ENCODE measurements at regions not wholly inside any gene's neighbourhood (a gene's known extent, or its start where the extent isn't known, plus 50 kb on each side); places are given as distances from the start of the nearest gene placed in this dataset.

DNA sequence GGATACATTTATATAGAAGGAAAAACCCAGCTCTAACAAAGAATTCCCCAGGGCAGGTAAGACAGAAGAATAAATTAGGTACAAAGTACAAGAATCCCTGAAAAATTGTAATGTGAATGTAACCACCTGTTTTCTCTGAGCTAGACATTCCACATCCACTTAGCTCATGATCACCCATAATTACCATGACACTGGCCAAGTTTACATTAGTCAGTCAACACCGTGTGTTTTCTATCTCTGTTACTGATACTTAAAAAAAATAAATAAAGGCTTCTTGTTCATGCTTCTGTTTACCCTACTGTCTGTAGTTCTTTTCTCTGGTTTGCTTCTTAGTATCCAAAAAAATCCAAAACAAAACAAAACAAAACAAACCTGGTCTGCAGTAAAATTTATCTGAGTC, 66.0 kb downstream of the CBLL2 start:
- ATAC-seq: no peak
- TF ChIP-seq CSDC2 (CRISPR knock-in tag; IDR thresholded peaks at IDR 0.05) (no peak), ARNTL (CRISPR knock-in tag; IDR thresholded peaks at IDR 0.05; ENCODE audit: borderline replicate concordance, low read depth) (no peak), ZFP30 (CRISPR knock-in tag; IDR thresholded peaks at IDR 0.05) (no peak), ZC3H10 (CRISPR knock-in tag; IDR thresholded peaks at IDR 0.05) (no peak), TOX (CRISPR knock-in tag; IDR thresholded peaks at IDR 0.05; ENCODE audit: borderline replicate concordance) (no peak), BACH2 (CRISPR knock-in tag; IDR thresholded peaks at IDR 0.05; ENCODE audit: borderline replicate concordance) (no peak), ZNF8 (CRISPR knock-in tag; IDR thresholded peaks at IDR 0.05) (no peak), ISL1 (CRISPR knock-in tag; IDR thresholded peaks at IDR 0.05) (no peak), TCF4 (CRISPR knock-in tag; IDR thresholded peaks at IDR 0.05; ENCODE audit: borderline replicate concordance) (no peak), RARB (CRISPR knock-in tag; IDR thresholded peaks at IDR 0.05) (no peak)
- TF ChIP-seq, protein P1, sequence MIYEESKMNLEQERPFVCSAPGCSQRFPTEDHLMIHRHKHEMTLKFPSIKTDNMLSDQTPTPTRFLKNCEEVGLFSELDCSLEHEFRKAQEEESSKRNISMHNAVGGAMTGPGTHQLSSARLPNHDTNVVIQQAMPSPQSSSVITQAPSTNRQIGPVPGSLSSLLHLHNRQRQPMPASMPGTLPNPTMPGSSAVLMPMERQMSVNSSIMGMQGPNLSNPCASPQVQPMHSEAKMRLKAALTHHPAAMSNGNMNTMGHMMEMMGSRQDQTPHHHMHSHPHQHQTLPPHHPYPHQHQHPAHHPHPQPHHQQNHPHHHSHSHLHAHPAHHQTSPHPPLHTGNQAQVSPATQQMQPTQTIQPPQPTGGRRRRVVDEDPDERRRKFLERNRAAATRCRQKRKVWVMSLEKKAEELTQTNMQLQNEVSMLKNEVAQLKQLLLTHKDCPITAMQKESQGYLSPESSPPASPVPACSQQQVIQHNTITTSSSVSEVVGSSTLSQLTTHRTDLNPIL (CRISPR knock-in tag; IDR thresholded peaks at IDR 0.05; ENCODE audit: low read depth): no peak
- TF ChIP-seq, protein P2, sequence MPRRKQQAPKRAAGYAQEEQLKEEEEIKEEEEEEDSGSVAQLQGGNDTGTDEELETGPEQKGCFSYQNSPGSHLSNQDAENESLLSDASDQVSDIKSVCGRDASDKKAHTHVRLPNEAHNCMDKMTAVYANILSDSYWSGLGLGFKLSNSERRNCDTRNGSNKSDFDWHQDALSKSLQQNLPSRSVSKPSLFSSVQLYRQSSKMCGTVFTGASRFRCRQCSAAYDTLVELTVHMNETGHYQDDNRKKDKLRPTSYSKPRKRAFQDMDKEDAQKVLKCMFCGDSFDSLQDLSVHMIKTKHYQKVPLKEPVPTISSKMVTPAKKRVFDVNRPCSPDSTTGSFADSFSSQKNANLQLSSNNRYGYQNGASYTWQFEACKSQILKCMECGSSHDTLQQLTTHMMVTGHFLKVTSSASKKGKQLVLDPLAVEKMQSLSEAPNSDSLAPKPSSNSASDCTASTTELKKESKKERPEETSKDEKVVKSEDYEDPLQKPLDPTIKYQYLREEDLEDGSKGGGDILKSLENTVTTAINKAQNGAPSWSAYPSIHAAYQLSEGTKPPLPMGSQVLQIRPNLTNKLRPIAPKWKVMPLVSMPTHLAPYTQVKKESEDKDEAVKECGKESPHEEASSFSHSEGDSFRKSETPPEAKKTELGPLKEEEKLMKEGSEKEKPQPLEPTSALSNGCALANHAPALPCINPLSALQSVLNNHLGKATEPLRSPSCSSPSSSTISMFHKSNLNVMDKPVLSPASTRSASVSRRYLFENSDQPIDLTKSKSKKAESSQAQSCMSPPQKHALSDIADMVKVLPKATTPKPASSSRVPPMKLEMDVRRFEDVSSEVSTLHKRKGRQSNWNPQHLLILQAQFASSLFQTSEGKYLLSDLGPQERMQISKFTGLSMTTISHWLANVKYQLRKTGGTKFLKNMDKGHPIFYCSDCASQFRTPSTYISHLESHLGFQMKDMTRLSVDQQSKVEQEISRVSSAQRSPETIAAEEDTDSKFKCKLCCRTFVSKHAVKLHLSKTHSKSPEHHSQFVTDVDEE (CRISPR knock-in tag; IDR thresholded peaks at IDR 0.05): no peak
- TF ChIP-seq, protein P3, sequence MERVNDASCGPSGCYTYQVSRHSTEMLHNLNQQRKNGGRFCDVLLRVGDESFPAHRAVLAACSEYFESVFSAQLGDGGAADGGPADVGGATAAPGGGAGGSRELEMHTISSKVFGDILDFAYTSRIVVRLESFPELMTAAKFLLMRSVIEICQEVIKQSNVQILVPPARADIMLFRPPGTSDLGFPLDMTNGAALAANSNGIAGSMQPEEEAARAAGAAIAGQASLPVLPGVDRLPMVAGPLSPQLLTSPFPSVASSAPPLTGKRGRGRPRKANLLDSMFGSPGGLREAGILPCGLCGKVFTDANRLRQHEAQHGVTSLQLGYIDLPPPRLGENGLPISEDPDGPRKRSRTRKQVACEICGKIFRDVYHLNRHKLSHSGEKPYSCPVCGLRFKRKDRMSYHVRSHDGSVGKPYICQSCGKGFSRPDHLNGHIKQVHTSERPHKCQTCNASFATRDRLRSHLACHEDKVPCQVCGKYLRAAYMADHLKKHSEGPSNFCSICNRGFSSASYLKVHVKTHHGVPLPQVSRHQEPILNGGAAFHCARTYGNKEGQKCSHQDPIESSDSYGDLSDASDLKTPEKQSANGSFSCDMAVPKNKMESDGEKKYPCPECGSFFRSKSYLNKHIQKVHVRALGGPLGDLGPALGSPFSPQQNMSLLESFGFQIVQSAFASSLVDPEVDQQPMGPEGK (CRISPR knock-in tag; IDR thresholded peaks at IDR 0.05; ENCODE audit: borderline replicate concordance): no peak
- TF ChIP-seq, protein P4, sequence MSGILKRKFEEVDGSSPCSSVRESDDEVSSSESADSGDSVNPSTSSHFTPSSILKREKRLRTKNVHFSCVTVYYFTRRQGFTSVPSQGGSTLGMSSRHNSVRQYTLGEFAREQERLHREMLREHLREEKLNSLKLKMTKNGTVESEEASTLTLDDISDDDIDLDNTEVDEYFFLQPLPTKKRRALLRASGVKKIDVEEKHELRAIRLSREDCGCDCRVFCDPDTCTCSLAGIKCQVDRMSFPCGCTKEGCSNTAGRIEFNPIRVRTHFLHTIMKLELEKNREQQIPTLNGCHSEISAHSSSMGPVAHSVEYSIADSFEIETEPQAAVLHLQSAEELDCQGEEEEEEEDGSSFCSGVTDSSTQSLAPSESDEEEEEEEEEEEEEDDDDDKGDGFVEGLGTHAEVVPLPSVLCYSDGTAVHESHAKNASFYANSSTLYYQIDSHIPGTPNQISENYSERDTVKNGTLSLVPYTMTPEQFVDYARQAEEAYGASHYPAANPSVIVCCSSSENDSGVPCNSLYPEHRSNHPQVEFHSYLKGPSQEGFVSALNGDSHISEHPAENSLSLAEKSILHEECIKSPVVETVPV (CRISPR knock-in tag; IDR thresholded peaks at IDR 0.05): no peak
- TF ChIP-seq, protein P5, sequence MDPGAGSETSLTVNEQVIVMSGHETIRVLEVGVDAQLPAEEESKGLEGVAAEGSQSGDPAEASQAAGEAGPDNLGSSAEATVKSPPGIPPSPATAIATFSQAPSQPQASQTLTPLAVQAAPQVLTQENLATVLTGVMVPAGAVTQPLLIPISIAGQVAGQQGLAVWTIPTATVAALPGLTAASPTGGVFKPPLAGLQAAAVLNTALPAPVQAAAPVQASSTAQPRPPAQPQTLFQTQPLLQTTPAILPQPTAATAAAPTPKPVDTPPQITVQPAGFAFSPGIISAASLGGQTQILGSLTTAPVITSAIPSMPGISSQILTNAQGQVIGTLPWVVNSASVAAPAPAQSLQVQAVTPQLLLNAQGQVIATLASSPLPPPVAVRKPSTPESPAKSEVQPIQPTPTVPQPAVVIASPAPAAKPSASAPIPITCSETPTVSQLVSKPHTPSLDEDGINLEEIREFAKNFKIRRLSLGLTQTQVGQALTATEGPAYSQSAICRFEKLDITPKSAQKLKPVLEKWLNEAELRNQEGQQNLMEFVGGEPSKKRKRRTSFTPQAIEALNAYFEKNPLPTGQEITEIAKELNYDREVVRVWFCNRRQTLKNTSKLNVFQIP (CRISPR knock-in tag; IDR thresholded peaks at IDR 0.05; ENCODE audit: borderline replicate concordance, low read depth): no peak

DNA sequence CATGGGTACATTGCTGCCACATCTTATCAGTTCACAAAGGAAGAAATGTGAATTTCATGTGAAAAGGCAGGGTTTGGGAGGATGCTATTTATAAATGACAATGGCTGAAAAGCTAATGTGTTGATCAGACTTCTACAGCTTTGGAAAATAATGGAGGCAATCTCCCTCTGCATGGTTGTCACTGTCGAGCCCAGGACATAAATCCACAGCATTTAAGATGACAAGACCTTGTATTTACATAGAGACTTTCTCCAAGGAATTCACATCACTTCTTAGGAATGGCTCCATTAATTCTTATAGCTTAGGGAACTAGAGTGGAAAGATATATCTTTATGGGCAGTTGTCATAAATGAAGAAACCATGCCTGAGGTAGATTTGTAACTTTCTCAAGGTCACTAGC, 66.7 kb downstream of the CBLL2 start:
- no peak for ATAC-seq
- TF ChIP-seq ZNF70 (CRISPR knock-in tag; IDR thresholded peaks at IDR 0.05): no peak
- no peak for TF ChIP-seq TOX (CRISPR knock-in tag; IDR thresholded peaks at IDR 0.05; ENCODE audit: borderline replicate concordance)
- no peak for TF ChIP-seq ARNTL (CRISPR knock-in tag; IDR thresholded peaks at IDR 0.05; ENCODE audit: borderline replicate concordance, low read depth)
- no peak for TF ChIP-seq GLIS3 (CRISPR knock-in tag; IDR thresholded peaks at IDR 0.05)

DNA sequence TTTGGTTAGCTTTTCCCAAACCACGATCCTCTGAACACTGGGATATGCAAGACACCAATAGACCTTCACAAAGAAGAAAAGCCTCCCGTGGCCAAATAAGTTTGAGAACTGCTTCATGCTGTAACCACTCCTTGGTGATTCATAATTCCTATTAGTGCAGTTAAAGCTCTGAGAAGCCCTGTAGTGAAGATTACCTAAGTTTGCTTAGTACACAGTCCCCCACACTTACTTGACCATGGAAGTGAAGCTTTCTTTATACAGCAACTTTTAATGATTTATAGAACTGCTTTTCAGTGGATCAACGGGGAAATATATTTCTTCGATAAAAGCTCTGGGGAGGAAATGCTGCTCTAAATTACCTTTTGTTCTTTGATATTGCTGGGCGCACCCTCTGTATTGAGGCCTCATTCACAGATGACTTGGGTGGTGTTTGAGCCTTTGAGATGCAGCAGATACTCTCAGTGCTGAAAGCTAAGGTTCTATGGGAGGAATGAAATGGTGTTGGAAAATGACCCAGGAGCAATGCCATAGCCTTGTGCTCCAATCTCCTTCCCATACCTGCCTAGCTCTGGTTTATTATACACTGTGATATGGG, 67.4 kb downstream of the CBLL2 start:
- TF ChIP-seq TOX (CRISPR knock-in tag; IDR thresholded peaks at IDR 0.05; ENCODE audit: borderline replicate concordance): no peak
- TF ChIP-seq, protein P3 (CRISPR knock-in tag; IDR thresholded peaks at IDR 0.05; ENCODE audit: borderline replicate concordance): no peak
- no peak for TF ChIP-seq BACH2 (CRISPR knock-in tag; IDR thresholded peaks at IDR 0.05; ENCODE audit: borderline replicate concordance)
- TF ChIP-seq TCF4 (CRISPR knock-in tag; IDR thresholded peaks at IDR 0.05; ENCODE audit: borderline replicate concordance): no peak
- no peak for TF ChIP-seq ZFP30 (CRISPR knock-in tag; IDR thresholded peaks at IDR 0.05)
- TF ChIP-seq ZNF70 (CRISPR knock-in tag; IDR thresholded peaks at IDR 0.05): no peak
- TF ChIP-seq, protein P5 (CRISPR knock-in tag; IDR thresholded peaks at IDR 0.05; ENCODE audit: borderline replicate concordance, low read depth): no peak

More for the DNA sequence above, 67.4 kb downstream of the CBLL2 start:
- ATAC-seq: no peak
